Hepatocyte (in vitro differentiated cells): ENCODE measurements at regions not wholly inside any gene's neighbourhood (a gene's known extent, or its start where the extent isn't known, plus 50 kb on each side); places are given as distances from the start of the nearest gene placed in this dataset.

Experiments used
- CTCF ChIP-seq: fragments of 200-600 bp; sonication (generic); IDR thresholded peaks from 2 replicates; pipeline ENCODE4 v1.5.1; 2016; ENCODE audit warnings: antibody characterized with exemption, mild to moderate bottlenecking; ENCODE audit not compliant: poor library complexity
- EZH2phosphoT487 ChIP-seq: fragments of 200-600 bp; sonication (generic); IDR thresholded peaks from one replicate; pipeline ENCODE4 v1.6.1; 2018; ENCODE audit warnings: antibody characterized with exemption, mild to moderate bottlenecking, low read depth, moderate library complexity; ENCODE audit not compliant: unreplicated experiment, severe bottlenecking

- TF ChIP-seq CTCF: no peak
- no peak for TF ChIP-seq EZH2phosphoT487
Measured at GRCh38 chr5:152170350-152170749, 234.7 kb downstream of the NMUR2 start.
